ENCODE measurements at regions not wholly inside any gene's neighbourhood (a gene's known extent, or its start where the extent isn't known, plus 50 kb on each side); places are given as distances from the start of the nearest gene placed in this dataset.

GRCh38 chr5:45035991-45036390, 227.2 kb downstream of the MRPS30 start:
- no peaks in the 10 kb centered on the region for H3K9me3 ChIP-seq
- TF ChIP-seq, protein P1, sequence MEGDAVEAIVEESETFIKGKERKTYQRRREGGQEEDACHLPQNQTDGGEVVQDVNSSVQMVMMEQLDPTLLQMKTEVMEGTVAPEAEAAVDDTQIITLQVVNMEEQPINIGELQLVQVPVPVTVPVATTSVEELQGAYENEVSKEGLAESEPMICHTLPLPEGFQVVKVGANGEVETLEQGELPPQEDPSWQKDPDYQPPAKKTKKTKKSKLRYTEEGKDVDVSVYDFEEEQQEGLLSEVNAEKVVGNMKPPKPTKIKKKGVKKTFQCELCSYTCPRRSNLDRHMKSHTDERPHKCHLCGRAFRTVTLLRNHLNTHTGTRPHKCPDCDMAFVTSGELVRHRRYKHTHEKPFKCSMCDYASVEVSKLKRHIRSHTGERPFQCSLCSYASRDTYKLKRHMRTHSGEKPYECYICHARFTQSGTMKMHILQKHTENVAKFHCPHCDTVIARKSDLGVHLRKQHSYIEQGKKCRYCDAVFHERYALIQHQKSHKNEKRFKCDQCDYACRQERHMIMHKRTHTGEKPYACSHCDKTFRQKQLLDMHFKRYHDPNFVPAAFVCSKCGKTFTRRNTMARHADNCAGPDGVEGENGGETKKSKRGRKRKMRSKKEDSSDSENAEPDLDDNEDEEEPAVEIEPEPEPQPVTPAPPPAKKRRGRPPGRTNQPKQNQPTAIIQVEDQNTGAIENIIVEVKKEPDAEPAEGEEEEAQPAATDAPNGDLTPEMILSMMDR (IDR thresholded peaks at IDR 0.05): no peak
- TF ChIP-seq POLR2A (IDR thresholded peaks at IDR 0.05): no peak

GRCh38 chr5:45037927-45038326, 229.2 kb downstream of the MRPS30 start:
- no peak overlapping the region for H3K4me3 ChIP-seq
- no peaks in the 10 kb centered on the region for H3K36me3 ChIP-seq
- TF ChIP-seq, protein P1 (IDR thresholded peaks at IDR 0.05): no peak
- TF ChIP-seq POLR2A (IDR thresholded peaks at IDR 0.05): no peak
- H3K4me1 ChIP-seq: no peaks in the 10 kb centered on the region
- DNase-seq: no peak
- no peaks in the 10 kb centered on the region for H3K9me3 ChIP-seq
- no peaks in the 10 kb centered on the region for H3K27me3 ChIP-seq
- no peak overlapping the region for H3K27ac ChIP-seq

More at GRCh38 chr5:45035991-45036390, 227.2 kb downstream of the MRPS30 start:
- Histone ChIP-seq H3K4me3 (no peak overlapping the region), H3K27me3 (no peaks in the 10 kb centered on the region), H3K4me1 (no peaks in the 10 kb centered on the region), H3K27ac (no peak overlapping the region), H3K36me3 (no peaks in the 10 kb centered on the region)
- no peak for DNase-seq

- Histone ChIP-seq H3K27ac (no peak overlapping the region), H3K4me3 (no peak overlapping the region), H3K36me3 (no peaks in the 10 kb centered on the region), H3K4me1 (no peaks in the 10 kb centered on the region), H3K9me3 (no peaks in the 10 kb centered on the region), H3K27me3 (no peaks in the 10 kb centered on the region)
- DNase-seq: no peak
- TF ChIP-seq POLR2A (IDR thresholded peaks at IDR 0.05): no peak
- TF ChIP-seq, protein P1 (IDR thresholded peaks at IDR 0.05): peak in 3 of 6 experiments; percentile 48 to 56 (median 49)
Measured at GRCh38 chr5:45038366-45038987, 229.7 kb downstream of the MRPS30 start.

- no peak overlapping the region for H3K4me3 ChIP-seq
- no peaks in the 10 kb centered on the region for H3K27me3 ChIP-seq
- no peak overlapping the region for H3K27ac ChIP-seq
- H3K4me1 ChIP-seq: no peaks in the 10 kb centered on the region
- no peak for DNase-seq
- no peaks in the 10 kb centered on the region for H3K9me3 ChIP-seq
- TF ChIP-seq, protein P1 (IDR thresholded peaks at IDR 0.05): no peak
- TF ChIP-seq POLR2A (IDR thresholded peaks at IDR 0.05): no peak
- H3K36me3 ChIP-seq: no peaks in the 10 kb centered on the region
Measured at GRCh38 chr5:45042283-45042682, 233.5 kb downstream of the MRPS30 start.

GRCh38 chr5:45057564-45057963, 248.8 kb downstream of the MRPS30 start:
- Histone ChIP-seq H3K9me3 (no peaks in the 10 kb centered on the region), H3K4me3 (no peak overlapping the region), H3K27ac (no peak overlapping the region), H3K4me1 (no peaks in the 10 kb centered on the region), H3K36me3 (no peaks in the 10 kb centered on the region), H3K27me3 (no peaks in the 10 kb centered on the region)
- TF ChIP-seq, protein P1 (IDR thresholded peaks at IDR 0.05): no peak
- TF ChIP-seq POLR2A (IDR thresholded peaks at IDR 0.05): no peak
- DNase-seq: no peak

DNA sequence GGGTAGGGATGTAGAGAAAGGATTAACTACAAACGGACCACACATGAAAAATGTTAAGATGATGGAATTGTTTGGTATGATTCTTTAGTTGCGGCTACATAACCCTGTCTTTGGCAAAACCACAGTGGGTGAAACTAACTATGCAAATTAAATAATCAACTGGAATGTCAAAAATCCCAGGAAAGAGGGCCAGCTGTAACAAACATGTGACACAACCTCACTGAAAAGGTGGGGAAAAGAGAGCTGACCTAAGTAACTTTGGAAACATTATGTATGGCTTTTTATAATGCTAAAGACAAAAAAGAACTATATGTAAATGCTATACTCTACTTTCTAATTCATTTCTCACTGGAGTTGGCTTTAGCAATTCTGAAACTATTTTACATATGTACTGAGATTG, 252.0 kb downstream of the MRPS30 start:
- Histone ChIP-seq H3K36me3 (no peaks in the 10 kb centered on the region), H3K27me3 (no peaks in the 10 kb centered on the region), H3K9me3 (no peaks in the 10 kb centered on the region), H3K4me1 (no peaks in the 10 kb centered on the region), H3K27ac (no peak overlapping the region), H3K4me3 (no peak overlapping the region)
- DNase-seq: no peak
- TF ChIP-seq, protein P1 (IDR thresholded peaks at IDR 0.05): no peak
- no peak for TF ChIP-seq POLR2A (IDR thresholded peaks at IDR 0.05)

All from Peyer's patch (tissue), 4 donors.